ENCODE measurements at regions not wholly inside any gene's neighbourhood (a gene's known extent, or its start where the extent isn't known, plus 50 kb on each side); places are given as distances from the start of the nearest gene placed in this dataset.

- Histone ChIP-seq H3K4me3 (no peak overlapping the region), H3K36me3 (replicated peaks in 1 of 2; ENCODE audit: insufficient read depth in 1 of 2, low read depth in 2 of 2) (no peaks in the 10 kb centered on the region), H3K27me3 (no peaks in the 10 kb centered on the region), H3K27ac (no peak overlapping the region), H3K4me1 (no peaks in the 10 kb centered on the region), H3K9me3 (peaks cover 0 to 6% (median 0%) of the 10 kb centered on the region in 3 donors)
- DNase-seq (no peak), ATAC-seq (no peak)
- intact Hi-C loops (cut with DNase I), result no loop called here
- WGBS, 2 donors, result 47 to 48% methylated on average over 1 of the region's 1 CpG
- TF ChIP-seq POLR2A (IDR thresholded peaks at IDR 0.05), result no peak
- TF ChIP-seq, protein P1, sequence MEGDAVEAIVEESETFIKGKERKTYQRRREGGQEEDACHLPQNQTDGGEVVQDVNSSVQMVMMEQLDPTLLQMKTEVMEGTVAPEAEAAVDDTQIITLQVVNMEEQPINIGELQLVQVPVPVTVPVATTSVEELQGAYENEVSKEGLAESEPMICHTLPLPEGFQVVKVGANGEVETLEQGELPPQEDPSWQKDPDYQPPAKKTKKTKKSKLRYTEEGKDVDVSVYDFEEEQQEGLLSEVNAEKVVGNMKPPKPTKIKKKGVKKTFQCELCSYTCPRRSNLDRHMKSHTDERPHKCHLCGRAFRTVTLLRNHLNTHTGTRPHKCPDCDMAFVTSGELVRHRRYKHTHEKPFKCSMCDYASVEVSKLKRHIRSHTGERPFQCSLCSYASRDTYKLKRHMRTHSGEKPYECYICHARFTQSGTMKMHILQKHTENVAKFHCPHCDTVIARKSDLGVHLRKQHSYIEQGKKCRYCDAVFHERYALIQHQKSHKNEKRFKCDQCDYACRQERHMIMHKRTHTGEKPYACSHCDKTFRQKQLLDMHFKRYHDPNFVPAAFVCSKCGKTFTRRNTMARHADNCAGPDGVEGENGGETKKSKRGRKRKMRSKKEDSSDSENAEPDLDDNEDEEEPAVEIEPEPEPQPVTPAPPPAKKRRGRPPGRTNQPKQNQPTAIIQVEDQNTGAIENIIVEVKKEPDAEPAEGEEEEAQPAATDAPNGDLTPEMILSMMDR (IDR thresholded peaks at IDR 0.05), result no peak
These were observed 805.2 kb downstream of the DHX35 start for GRCh38 chr20:39767352-39767751.

DNA sequence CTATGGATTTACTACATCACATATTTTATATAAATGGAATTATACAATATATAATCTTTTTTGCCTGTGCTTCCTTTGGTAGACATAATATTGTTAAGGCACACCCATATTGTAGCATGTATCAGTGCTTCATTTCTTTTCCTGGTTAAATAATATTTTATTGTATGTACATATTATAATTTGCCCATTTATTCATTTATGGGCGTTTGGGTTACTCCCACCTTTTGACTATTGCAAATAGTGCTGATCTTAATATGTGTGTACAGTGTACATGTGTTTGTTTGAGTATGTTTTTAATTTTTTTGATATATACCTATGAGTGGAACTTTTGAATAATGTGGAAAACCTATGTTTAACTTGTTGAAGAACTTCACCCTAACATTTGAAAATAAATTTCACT, 804.2 kb downstream of the DHX35 start:
- ATAC-seq (no peak), DNase-seq (no peak)
- H3K36me3 ChIP-seq (replicated peaks in 1 of 2; ENCODE audit: insufficient read depth in 1 of 2, low read depth in 2 of 2), result no peaks in the 10 kb centered on the region
- no peak overlapping the region for H3K27ac ChIP-seq
- H3K4me3 ChIP-seq, result no peak overlapping the region
- intact Hi-C loops (cut with DNase I), result no loop called here
- H3K4me1 ChIP-seq, result no peaks in the 10 kb centered on the region
- H3K27me3 ChIP-seq, result no peaks in the 10 kb centered on the region
- H3K9me3 ChIP-seq, result peaks cover 0 to 6% (median 0%) of the 10 kb centered on the region in 3 donors
- WGBS, 2 donors, result 24 to 36% methylated on average over 1 of the region's 1 CpG
- TF ChIP-seq, protein P1 (IDR thresholded peaks at IDR 0.05), result no peak
- TF ChIP-seq POLR2A (IDR thresholded peaks at IDR 0.05), result no peak

DNA sequence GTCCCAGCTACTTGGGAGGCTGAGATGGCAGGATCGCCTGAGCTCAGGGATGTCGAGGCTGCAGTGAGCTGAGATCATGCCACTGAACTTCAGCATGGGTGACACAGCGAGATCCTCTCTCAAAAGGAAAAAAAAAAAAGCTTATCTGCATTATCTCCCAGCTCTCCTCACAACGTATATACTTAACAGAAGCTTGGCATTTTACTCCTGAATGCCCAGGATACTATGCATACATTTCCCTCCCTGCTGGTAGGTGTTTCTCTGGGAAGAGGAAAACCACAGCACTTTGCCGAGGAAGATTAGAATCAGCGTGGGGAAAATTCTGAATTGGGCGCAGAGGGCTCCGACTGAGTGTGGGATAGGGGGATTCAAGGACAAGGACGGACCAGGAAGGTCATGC, 800.6 kb downstream of the DHX35 start:
- Histone ChIP-seq H3K4me3 (no peak overlapping the region), H3K9me3 (peaks cover 0 to 1% (median 0%) of the 10 kb centered on the region in 3 donors), H3K36me3 (replicated peaks in 1 of 2; ENCODE audit: insufficient read depth in 1 of 2, low read depth in 2 of 2) (no peaks in the 10 kb centered on the region), H3K27me3 (no peaks in the 10 kb centered on the region), H3K4me1 (no peaks in the 10 kb centered on the region), H3K27ac (no peak overlapping the region)
- 65 to 86% methylated on average over 9 of the region's 9 CpGs for WGBS, 2 donors
- intact Hi-C loops (cut with DNase I), result no loop called here
- DNase-seq (no peak), ATAC-seq (no peak)
- TF ChIP-seq POLR2A (IDR thresholded peaks at IDR 0.05), result no peak
- TF ChIP-seq, protein P1 (IDR thresholded peaks at IDR 0.05), result no peak

- Histone ChIP-seq H3K27ac (no peak overlapping the region), H3K9me3 (no peaks in the 10 kb centered on the region), H3K4me3 (no peak overlapping the region), H3K36me3 (replicated peaks in 1 of 2; ENCODE audit: insufficient read depth in 1 of 2, low read depth in 2 of 2) (no peaks in the 10 kb centered on the region), H3K4me1 (no peaks in the 10 kb centered on the region), H3K27me3 (no peaks in the 10 kb centered on the region)
- DNase-seq (no peak), ATAC-seq (no peak)
- TF ChIP-seq, protein P1 (IDR thresholded peaks at IDR 0.05), result no peak
- no peak for TF ChIP-seq POLR2A (IDR thresholded peaks at IDR 0.05)
- intact Hi-C loops (cut with DNase I), result no loop called here
- 38 to 50% methylated on average over 4 of the region's 4 CpGs for WGBS, 2 donors
These were observed 796.7 kb downstream of the DHX35 start for GRCh38 chr20:39758876-39759275.

GRCh38 chr20:39756828-39757227, 794.7 kb downstream of the DHX35 start:
- DNase-seq (no peak), ATAC-seq (no peak)
- no peaks in the 10 kb centered on the region for H3K9me3 ChIP-seq
- no peaks in the 10 kb centered on the region for H3K36me3 ChIP-seq (replicated peaks in 1 of 2; ENCODE audit: insufficient read depth in 1 of 2, low read depth in 2 of 2)
- TF ChIP-seq, protein P1 (IDR thresholded peaks at IDR 0.05), result no peak
- TF ChIP-seq POLR2A (IDR thresholded peaks at IDR 0.05), result no peak
- no peaks in the 10 kb centered on the region for H3K27me3 ChIP-seq
- intact Hi-C loops (cut with DNase I), result no loop called here
- no peak overlapping the region for H3K4me3 ChIP-seq
- no peak overlapping the region for H3K27ac ChIP-seq
- no peaks in the 10 kb centered on the region for H3K4me1 ChIP-seq

Measured in body of pancreas (tissue), 4 donors.